SW480 (cell line): ENCODE measurements at regions not wholly inside any gene's neighbourhood (a gene's known extent, or its start where the extent isn't known, plus 50 kb on each side); places are given as distances from the start of the nearest gene placed in this dataset.
"Not testable (repeated sequence)": the region's sequence is repeated elsewhere in the genome, so short reads cannot be mapped to it uniquely, and the experiment has no call there.

Source experiments
- DNase-seq: peaks from one replicate; pipeline ENCODE4 v3.0.0-alpha.2; 2016; ENCODE audit warnings: low spot score

GRCh38 chr11:23143022-23143421 lies 282.7 kb upstream of the CCDC179 start:
- DNase-seq = no peak

- DNase-seq = no peak
These were observed 291.5 kb upstream of the CCDC179 start for GRCh38 chr11:23151819-23152218.

- DNase-seq = no peak
These were observed 295.2 kb upstream of the CCDC179 start for GRCh38 chr11:23155503-23155902.

GRCh38 chr11:23164022-23164421 lies 303.7 kb upstream of the CCDC179 start:
- no peak for DNase-seq

- no peak for DNase-seq
These were observed 306.1 kb upstream of the CCDC179 start for GRCh38 chr11:23166376-23166775.

GRCh38 chr11:23179609-23180008 lies 319.3 kb upstream of the CCDC179 start:
- DNase-seq = no peak

GRCh38 chr11:23181022-23181807 lies 320.9 kb upstream of the CCDC179 start:
- DNase-seq = no peak

- no peak for DNase-seq
These were observed 332.0 kb upstream of the CCDC179 start for GRCh38 chr11:23192256-23192655.

- no peak for DNase-seq
These were observed 341.8 kb upstream of the CCDC179 start for GRCh38 chr11:23201936-23202522.

- DNase-seq = no peak
These were observed 342.3 kb upstream of the CCDC179 start for GRCh38 chr11:23202611-23203010.

GRCh38 chr11:23205156-23205871 lies 345.0 kb upstream of the CCDC179 start:
- DNase-seq = no peak

- no peak for DNase-seq
These were observed 346.6 kb upstream of the CCDC179 start for GRCh38 chr11:23206741-23207336.

GRCh38 chr11:23211221-23211620 lies 350.9 kb upstream of the CCDC179 start:
- DNase-seq = no peak

- DNase-seq = no peak
These were observed 352.5 kb upstream of the CCDC179 start for GRCh38 chr11:23212807-23213206.

GRCh38 chr11:23217072-23217471 lies 356.8 kb upstream of the CCDC179 start:
- DNase-seq = no peak

GRCh38 chr11:23220086-23220485 lies 359.8 kb upstream of the CCDC179 start:
- DNase-seq = not testable (repeated sequence)

- no peak for DNase-seq
These were observed 361.1 kb upstream of the CCDC179 start for GRCh38 chr11:23221366-23221765.

GRCh38 chr11:23226331-23227077 lies 366.2 kb upstream of the CCDC179 start:
- no peak for DNase-seq

- no peak for DNase-seq
These were observed 366.8 kb upstream of the CCDC179 start for GRCh38 chr11:23227078-23227445.

GRCh38 chr11:23232652-23233051 lies 372.4 kb upstream of the CCDC179 start:
- DNase-seq = no peak

GRCh38 chr11:23233075-23233474 lies 372.8 kb upstream of the CCDC179 start:
- DNase-seq = no peak
